ENCODE measurements at regions not wholly inside any gene's neighbourhood (a gene's known extent, or its start where the extent isn't known, plus 50 kb on each side); places are given as distances from the start of the nearest gene placed in this dataset.

DNA sequence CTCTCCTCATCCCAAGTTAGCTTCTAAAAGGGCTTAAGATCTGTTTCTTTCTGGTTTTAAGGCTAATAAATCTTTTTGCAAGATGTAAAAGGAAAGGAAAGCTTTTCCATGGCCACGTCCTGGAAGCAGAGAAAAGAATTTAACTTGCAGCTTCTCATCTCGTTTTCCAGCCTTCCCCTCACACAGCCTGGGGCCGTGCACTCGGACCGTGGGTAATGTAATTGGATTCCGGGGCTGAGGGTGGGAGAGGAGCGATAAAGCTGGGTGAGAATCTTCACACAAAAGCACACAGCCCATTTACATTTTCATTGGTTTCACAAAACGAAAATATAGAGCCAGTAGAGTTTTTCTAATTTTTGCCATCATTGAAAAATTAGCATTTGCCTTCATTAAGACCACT is 91.2 kb downstream of the IRX2 start:
- no peak overlapping the region for H3K27ac ChIP-seq
- TF ChIP-seq, protein P1, sequence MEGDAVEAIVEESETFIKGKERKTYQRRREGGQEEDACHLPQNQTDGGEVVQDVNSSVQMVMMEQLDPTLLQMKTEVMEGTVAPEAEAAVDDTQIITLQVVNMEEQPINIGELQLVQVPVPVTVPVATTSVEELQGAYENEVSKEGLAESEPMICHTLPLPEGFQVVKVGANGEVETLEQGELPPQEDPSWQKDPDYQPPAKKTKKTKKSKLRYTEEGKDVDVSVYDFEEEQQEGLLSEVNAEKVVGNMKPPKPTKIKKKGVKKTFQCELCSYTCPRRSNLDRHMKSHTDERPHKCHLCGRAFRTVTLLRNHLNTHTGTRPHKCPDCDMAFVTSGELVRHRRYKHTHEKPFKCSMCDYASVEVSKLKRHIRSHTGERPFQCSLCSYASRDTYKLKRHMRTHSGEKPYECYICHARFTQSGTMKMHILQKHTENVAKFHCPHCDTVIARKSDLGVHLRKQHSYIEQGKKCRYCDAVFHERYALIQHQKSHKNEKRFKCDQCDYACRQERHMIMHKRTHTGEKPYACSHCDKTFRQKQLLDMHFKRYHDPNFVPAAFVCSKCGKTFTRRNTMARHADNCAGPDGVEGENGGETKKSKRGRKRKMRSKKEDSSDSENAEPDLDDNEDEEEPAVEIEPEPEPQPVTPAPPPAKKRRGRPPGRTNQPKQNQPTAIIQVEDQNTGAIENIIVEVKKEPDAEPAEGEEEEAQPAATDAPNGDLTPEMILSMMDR (IDR thresholded peaks at IDR 0.05) = no peak
- TF ChIP-seq ZFX (IDR thresholded peaks at IDR 0.05; ENCODE audit: borderline replicate concordance) = no peak

DNA sequence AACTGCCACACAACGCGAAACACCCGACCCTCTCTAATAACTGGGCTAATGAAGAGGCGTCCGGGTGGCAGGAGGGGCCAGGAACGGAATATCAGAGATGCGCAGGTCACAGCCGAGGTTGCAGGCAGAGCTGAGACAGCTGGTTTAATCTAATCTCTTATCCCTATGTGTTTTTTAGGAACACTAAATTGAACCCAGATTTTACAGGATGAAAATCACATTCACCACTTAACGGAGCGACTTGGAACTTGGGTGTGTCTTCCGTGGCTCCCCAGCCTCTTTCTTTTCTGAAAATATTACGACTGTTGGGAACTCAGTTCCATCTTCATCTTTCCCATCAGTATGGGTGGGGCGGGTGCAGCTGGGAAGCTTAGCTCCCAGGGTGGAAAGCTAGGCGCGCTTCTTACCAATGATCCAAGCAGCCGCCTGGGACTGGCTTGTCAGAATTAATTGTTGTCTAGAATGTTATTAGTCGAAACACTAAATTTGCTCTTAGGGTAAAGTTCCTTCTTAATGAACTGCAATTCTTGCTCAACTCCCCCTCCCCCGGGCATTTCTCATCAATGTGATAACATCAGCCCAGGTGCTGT is 92.5 kb downstream of the IRX2 start:
- H3K27ac ChIP-seq = no peak overlapping the region
- TF ChIP-seq ZFX (IDR thresholded peaks at IDR 0.05; ENCODE audit: borderline replicate concordance) = no peak
- TF ChIP-seq, protein P1 (IDR thresholded peaks at IDR 0.05) = no peak

DNA sequence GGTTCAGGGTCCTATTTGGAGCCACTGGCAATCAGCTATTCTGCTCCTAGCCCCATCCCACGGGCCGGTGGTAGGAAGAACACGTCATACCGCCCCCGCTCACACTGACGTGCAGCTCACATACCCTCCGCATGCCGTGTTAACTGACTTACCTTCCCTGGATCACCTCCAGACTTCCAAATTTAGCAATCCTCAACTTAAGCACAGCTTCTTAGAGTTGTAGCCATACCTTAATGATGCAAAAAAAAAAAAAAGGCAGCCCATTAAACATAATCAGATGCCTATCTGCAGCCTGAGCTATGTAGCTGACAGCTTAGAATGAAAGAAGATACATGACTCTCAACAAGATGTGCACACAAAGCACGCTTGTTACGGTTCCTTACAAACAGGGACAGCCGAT is 93.0 kb downstream of the IRX2 start:
- no peak for TF ChIP-seq ZFX (IDR thresholded peaks at IDR 0.05; ENCODE audit: borderline replicate concordance)
- TF ChIP-seq, protein P1 (IDR thresholded peaks at IDR 0.05) = no peak
- no peak overlapping the region for H3K27ac ChIP-seq

DNA sequence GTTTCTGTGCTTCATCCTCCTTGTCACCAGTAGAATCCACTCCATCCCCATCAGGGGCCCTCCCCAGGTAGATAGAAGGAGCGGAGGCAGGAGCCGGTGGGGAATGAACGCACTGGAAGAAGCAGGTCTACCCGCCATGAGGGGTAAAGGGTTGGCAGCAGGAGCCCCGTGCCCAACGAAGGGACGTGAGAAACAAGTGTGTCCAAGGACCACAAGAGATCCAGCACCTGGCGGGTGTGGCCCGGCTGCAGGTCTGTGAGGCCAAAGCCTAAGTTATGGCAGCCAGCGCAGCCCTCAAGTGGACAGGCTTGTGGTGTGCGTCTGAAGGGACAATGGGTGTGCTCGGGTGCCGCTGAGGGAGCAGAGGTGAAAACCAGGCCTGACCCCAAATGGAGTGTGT is 94.3 kb downstream of the IRX2 start:
- no peak overlapping the region for H3K27ac ChIP-seq
- TF ChIP-seq ZFX (IDR thresholded peaks at IDR 0.05; ENCODE audit: borderline replicate concordance) = no peak
- TF ChIP-seq, protein P1 (IDR thresholded peaks at IDR 0.05) = no peak

DNA sequence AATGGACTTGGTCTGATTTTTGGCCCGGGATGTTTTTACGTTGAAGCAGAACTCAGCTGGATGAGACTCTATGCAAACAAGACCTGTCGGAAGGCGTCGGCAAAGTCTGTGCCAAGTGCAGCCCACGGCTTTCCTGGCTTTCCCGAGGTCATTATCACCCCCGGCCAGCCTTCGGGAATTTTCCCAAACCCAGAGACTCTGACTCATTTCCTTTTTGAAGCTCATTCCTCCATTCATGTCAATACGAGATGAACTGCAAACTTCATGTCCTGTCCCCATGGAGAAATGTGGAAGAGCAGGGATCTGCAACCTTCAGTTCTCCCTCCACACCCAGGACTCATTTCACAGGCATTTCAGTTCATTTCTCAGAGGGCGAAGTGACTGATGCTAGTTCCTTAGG is 95.3 kb downstream of the IRX2 start:
- H3K27ac ChIP-seq = no peak overlapping the region
- no peak for TF ChIP-seq ZFX (IDR thresholded peaks at IDR 0.05; ENCODE audit: borderline replicate concordance)
- TF ChIP-seq, protein P1 (IDR thresholded peaks at IDR 0.05) = no peak

DNA sequence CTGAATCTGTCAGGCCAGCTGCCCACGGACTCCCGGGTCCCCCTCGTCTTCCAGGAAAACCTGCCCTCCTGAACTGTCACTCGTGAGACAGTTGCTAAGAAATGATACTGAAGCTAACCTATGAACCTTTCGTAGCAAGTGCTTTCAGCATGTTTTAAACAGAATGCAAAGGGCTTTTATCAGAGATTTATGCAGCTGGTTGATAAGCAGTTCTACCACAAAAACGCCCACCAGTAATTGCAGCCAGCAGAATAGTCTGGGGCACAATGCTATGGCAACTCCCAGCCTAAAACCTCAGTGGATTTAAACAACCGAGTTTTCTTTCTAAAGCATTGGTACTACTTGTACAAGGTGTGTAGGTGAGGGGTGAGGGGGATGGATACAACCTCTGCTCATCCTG is 97.5 kb downstream of the IRX2 start:
- H3K27ac ChIP-seq = no peak overlapping the region
- TF ChIP-seq, protein P1 (IDR thresholded peaks at IDR 0.05) = no peak
- TF ChIP-seq ZFX (IDR thresholded peaks at IDR 0.05; ENCODE audit: borderline replicate concordance) = no peak

DNA sequence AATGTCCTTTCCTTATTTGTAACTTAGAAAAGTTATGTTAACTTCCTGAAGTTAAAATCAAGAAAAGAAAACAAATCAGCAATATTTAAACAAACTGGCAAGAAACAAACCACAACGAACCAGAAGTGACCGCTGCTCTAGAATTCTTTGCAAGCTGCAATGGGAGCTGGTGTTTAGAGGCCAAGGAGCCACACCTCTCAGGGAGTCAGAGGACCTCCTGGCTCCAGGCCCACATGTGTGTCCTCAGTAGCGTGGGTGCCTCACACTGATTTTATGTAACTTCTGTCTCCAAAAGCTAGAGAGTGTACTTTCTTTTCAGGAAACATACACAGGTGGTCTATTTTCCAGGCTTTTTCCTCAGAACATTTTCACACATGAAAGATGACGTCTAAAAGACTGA is 100.4 kb downstream of the IRX2 start:
- no peak overlapping the region for H3K27ac ChIP-seq
- TF ChIP-seq, protein P1 (IDR thresholded peaks at IDR 0.05) = no peak
- no peak for TF ChIP-seq ZFX (IDR thresholded peaks at IDR 0.05; ENCODE audit: borderline replicate concordance)
